OCI-LY7 (cell line): ENCODE measurements at regions not wholly inside any gene's neighbourhood (a gene's known extent, or its start where the extent isn't known, plus 50 kb on each side); places are given as distances from the start of the nearest gene placed in this dataset.

Source experiments
- BruUV-seq: library from RNA; stranded (reverse); fragments of 400-500 nt; replicated peaks from 2 replicates; lab custom pipeline; 2021; lab: Mats Ljungman, UMichigan
- CTCF ChIA-PET: fragments of 300-600 bp; sonication (Branson Sonifier 250); formaldehyde crosslinking; loops from one replicate; lab custom pipeline; 2022; ENCODE audit warnings: antibody characterized with exemption; ENCODE audit not compliant: unreplicated experiment; lab: Charles Lee
- POLR2A ChIA-PET: fragments of 300-600 bp; sonication (Branson Sonifier 250); formaldehyde crosslinking; loops from one replicate; lab custom pipeline; 2022; ENCODE audit warnings: antibody characterized with exemption; lab: Charles Lee
- DNase-seq: peaks from one replicate; pipeline ENCODE4 v3.0.0-alpha.2; 2015; ENCODE audit warnings: low spot score
- H2AFZ ChIP-seq: fragments of 200-600 bp; sonication (generic), shearing (Covaris generic); 2 replicates; pipeline ENCODE4 v1.6.1; 2014; ENCODE audit warnings: mild to moderate bottlenecking, antibody characterized with exemption, low read length, moderate library complexity
- H3K27ac ChIP-seq: fragments of 200-600 bp; sonication (generic); 2 replicates; pipeline ENCODE4 v1.5.1; 2014; ENCODE audit warnings: mixed run types, low read depth, mild to moderate bottlenecking, moderate library complexity, low read length, inconsistent platforms; ENCODE audit not compliant: poor library complexity, severe bottlenecking
- H3K36me3 ChIP-seq: fragments of 200-600 bp; sonication (generic); 2 replicates; pipeline ENCODE4 v1.6.1; 2014; ENCODE audit warnings: mild to moderate bottlenecking, antibody characterized with exemption, low read length, moderate library complexity, mixed read lengths; ENCODE audit not compliant: insufficient read depth
- H3K4me1 ChIP-seq: fragments of 200-600 bp; sonication (generic); 2 replicates; pipeline ENCODE4 v1.5.1; 2014; ENCODE audit warnings: mild to moderate bottlenecking, low read length; ENCODE audit not compliant: insufficient read depth, poor library complexity, severe bottlenecking
- H3K4me2 ChIP-seq: fragments of 200-600 bp; sonication (generic); 2 replicates; pipeline ENCODE4 v1.6.1; 2014; ENCODE audit warnings: mild to moderate bottlenecking, low read length
- H3K4me3 ChIP-seq: fragments of 200-600 bp; sonication (generic); 2 replicates; pipeline ENCODE4 v1.5.1; 2014; ENCODE audit warnings: mild to moderate bottlenecking, low read depth, low read length; ENCODE audit not compliant: poor library complexity, severe bottlenecking
- H3K79me2 ChIP-seq: fragments of 200-600 bp; sonication (generic); 2 replicates; pipeline ENCODE4 v1.6.1; 2016; ENCODE audit warnings: low read depth, mild to moderate bottlenecking, low read length, moderate library complexity, mixed read lengths; ENCODE audit not compliant: insufficient read depth
- H3K9me2 ChIP-seq: fragments of 200-600 bp; sonication (generic); 2 replicates; pipeline ENCODE4 v1.6.1; 2016; ENCODE audit warnings: mild to moderate bottlenecking, low read length, mixed read lengths; ENCODE audit not compliant: insufficient read depth
- H3K9me3 ChIP-seq: fragments of 200-600 bp; sonication (generic); 2 replicates; pipeline ENCODE4 v1.6.1; 2014; ENCODE audit warnings: mild to moderate bottlenecking, mixed run types, low read length, mixed read lengths
- H4K20me1 ChIP-seq: fragments of 200-600 bp; sonication (generic); 2 replicates; pipeline ENCODE4 v1.6.1; 2014; ENCODE audit warnings: mild to moderate bottlenecking, antibody characterized with exemption, low read length, moderate library complexity, mixed read lengths; ENCODE audit not compliant: insufficient read depth
- CTCF ChIP-seq: fragments of 200-600 bp; sonication (generic); conservative IDR thresholded peaks from 2 replicates; pipeline ENCODE4 v1.5.1; 2014; ENCODE audit warnings: mild to moderate bottlenecking, antibody characterized with exemption, low read length, moderate library complexity, mixed read lengths
- EZH2phosphoT487 ChIP-seq: fragments of 200-600 bp; sonication (generic); IDR thresholded peaks from 2 replicates; pipeline ENCODE4 v1.6.1; 2018; ENCODE audit warnings: low read depth, borderline replicate concordance, mild to moderate bottlenecking, mixed run types, antibody characterized with exemption, low read length, moderate library complexity, mixed read lengths
- intact Hi-C: fragments of 100-400 bp; cut with micrococcal nuclease; formaldehyde crosslinking; loops from one replicate; pipeline ENCODE4 v1.10.0; 2022; ENCODE audit not compliant: unreplicated experiment

DNA sequence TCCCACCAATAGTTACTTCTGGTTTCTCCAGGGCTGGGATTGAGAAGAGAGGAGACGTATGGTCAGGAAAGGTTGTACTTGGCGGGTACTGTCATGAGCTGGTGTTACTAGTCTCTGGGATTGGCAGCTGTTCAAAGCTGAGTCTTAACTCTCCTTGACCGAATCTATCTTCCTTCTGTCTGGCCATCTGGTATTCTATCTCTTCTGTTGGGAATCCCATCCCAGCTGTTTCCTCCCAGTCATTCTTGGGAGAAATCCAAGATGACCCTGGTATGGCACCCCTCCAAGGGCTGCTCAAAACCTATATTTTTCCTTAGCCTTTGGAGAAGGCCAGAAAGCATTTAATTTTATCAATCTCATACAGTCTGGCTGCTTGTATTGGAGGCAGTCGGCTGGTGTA is 287.0 kb upstream of the CHD6 start:
- no peaks in the 10 kb centered on the region for H3K79me2 ChIP-seq
- TF ChIP-seq EZH2phosphoT487, result no peak
- TF ChIP-seq CTCF, result no peak
- BruUV-seq, result no TSS peak
- H3K9me2 ChIP-seq, result no peaks in the 10 kb centered on the region
- POLR2A ChIA-PET, result no interaction called here
- no peaks in the 10 kb centered on the region for H3K9me3 ChIP-seq
- no peak for DNase-seq
- H3K27ac ChIP-seq, result no peak overlapping the region
- H3K36me3 ChIP-seq, result no peaks in the 10 kb centered on the region
- H3K4me3 ChIP-seq, result no peak overlapping the region
- no peak overlapping the region for H2AFZ ChIP-seq
- H3K4me1 ChIP-seq, result no peaks in the 10 kb centered on the region
- CTCF ChIA-PET, result no interaction called here
- H4K20me1 ChIP-seq, result no peaks in the 10 kb centered on the region
- intact Hi-C loops, result no loop called here
- no peak overlapping the region for H3K4me2 ChIP-seq

GRCh38 chr20:41903586-41903985 is 285.4 kb upstream of the CHD6 start:
- H3K79me2 ChIP-seq, result no peaks in the 10 kb centered on the region
- no peak overlapping the region for H3K27ac ChIP-seq
- no peaks in the 10 kb centered on the region for H3K36me3 ChIP-seq
- TF ChIP-seq CTCF, result no peak
- no peak for TF ChIP-seq EZH2phosphoT487
- H3K4me2 ChIP-seq, result no peak overlapping the region
- H3K4me1 ChIP-seq, result no peaks in the 10 kb centered on the region
- ChIA-PET CTCF (no interaction called here), POLR2A (no interaction called here)
- DNase-seq, result no peak
- H4K20me1 ChIP-seq, result no peaks in the 10 kb centered on the region
- no peaks in the 10 kb centered on the region for H3K9me2 ChIP-seq
- H3K9me3 ChIP-seq, result no peaks in the 10 kb centered on the region
- no TSS peak for BruUV-seq
- intact Hi-C loops, result no loop called here
- no peak overlapping the region for H2AFZ ChIP-seq
- H3K4me3 ChIP-seq, result no peak overlapping the region

- no peak for TF ChIP-seq CTCF
- TF ChIP-seq EZH2phosphoT487, result no peak
- H3K4me1 ChIP-seq, result no peaks in the 10 kb centered on the region
- no peaks in the 10 kb centered on the region for H3K79me2 ChIP-seq
- H3K4me2 ChIP-seq, result no peak overlapping the region
- DNase-seq, result no peak
- intact Hi-C loops, result no loop called here
- POLR2A ChIA-PET, result interaction anchor here (0.6 kb wide), 1 partner anchor 955 kb away, joined by 3 read pairs; no protein-coding TSS in a partner anchor
- H3K36me3 ChIP-seq, result no peaks in the 10 kb centered on the region
- BruUV-seq, result no TSS peak
- H3K27ac ChIP-seq, result no peak overlapping the region
- CTCF ChIA-PET, result no interaction called here
- H3K9me3 ChIP-seq, result no peaks in the 10 kb centered on the region
- H3K9me2 ChIP-seq, result no peaks in the 10 kb centered on the region
- H3K4me3 ChIP-seq, result no peak overlapping the region
- no peak overlapping the region for H2AFZ ChIP-seq
- no peaks in the 10 kb centered on the region for H4K20me1 ChIP-seq
These were observed 284.2 kb upstream of the CHD6 start for GRCh38 chr20:41902346-41902745.
